HG02840 (cell line): ENCODE measurements at regions not wholly inside any gene's neighbourhood (a gene's known extent, or its start where the extent isn't known, plus 50 kb on each side); places are given as distances from the start of the nearest gene placed in this dataset.
"Not testable (repeated sequence)": the region's sequence is repeated elsewhere in the genome, so short reads cannot be mapped to it uniquely, and the experiment has no call there.

Experiments
- ATAC-seq: cut with Tn5 transposase; IDR thresholded peaks from one replicate; pipeline ENCODE4 v1.9.1; 2021; ENCODE audit warnings: mild to moderate bottlenecking, moderate library complexity, moderate number of reproducible peaks; ENCODE audit not compliant: unreplicated experiment, low FRiP score

- ATAC-seq = no peak
These were observed 650.1 kb downstream of the EFNA5 start for GRCh38 chr5:107020626-107021025.

GRCh38 chr5:107017616-107018015 is 653.1 kb downstream of the EFNA5 start:
- no peak for ATAC-seq

- no peak for ATAC-seq
These were observed 658.4 kb downstream of the EFNA5 start for GRCh38 chr5:107012371-107012770.

DNA sequence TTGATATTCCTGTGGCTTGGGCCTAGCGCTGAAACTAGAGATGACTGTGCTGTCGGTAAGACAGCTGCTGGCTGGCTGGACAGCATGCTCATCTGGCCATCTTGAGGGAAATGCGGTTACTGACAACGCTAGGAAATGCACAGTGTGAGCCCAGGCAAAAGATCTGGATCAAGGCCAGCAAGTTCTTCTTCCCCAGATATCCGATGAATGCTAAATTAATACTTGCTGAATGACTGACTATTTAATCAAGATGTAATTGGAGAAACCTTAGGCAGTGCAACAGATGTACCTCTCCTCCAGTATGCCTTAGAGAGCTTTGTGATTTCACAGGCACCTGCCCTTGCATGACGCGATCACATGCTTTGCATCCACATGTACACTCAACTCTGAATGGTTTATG is 659.1 kb downstream of the EFNA5 start:
- no peak for ATAC-seq

DNA sequence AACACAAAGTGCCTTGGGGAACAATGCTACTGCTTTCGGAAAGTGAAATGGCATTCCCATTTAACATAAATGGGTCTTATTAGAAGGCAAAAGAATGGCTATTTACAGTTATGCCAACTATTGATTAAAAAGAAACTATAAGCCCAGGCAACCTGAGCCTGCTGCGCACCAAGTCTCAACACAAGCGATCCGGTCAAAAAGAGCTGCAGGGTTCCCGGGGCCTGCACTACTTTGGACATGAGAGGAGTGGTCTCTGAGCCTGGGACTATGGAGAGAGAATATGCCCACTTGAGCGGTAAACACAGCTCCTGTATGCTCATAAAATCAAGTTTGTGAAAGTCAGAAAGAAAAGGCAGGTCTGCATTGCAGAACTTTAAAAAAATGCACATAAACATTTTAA is 660.7 kb downstream of the EFNA5 start:
- no peak for ATAC-seq

DNA sequence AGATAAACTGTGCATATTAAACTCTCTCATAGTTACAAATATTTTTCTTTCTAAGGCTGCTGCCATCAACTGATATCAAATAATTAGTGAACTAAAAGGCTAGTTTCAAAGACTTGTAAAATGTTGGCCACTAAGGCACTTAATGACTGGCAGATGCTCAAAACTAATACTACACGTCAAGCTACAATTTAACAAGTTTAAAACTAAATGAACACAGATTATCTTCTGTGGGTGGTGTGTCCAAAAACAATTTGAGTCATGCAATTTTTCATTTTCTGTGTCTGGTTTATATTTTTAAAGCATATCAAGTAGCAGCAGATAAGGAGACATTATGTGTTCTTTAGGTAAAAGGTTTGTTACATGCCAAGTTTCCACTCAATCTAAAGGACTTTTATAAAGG is 665.1 kb downstream of the EFNA5 start:
- no peak for ATAC-seq

- no peak for ATAC-seq
These were observed 665.6 kb downstream of the EFNA5 start for GRCh38 chr5:107005161-107005560.

DNA sequence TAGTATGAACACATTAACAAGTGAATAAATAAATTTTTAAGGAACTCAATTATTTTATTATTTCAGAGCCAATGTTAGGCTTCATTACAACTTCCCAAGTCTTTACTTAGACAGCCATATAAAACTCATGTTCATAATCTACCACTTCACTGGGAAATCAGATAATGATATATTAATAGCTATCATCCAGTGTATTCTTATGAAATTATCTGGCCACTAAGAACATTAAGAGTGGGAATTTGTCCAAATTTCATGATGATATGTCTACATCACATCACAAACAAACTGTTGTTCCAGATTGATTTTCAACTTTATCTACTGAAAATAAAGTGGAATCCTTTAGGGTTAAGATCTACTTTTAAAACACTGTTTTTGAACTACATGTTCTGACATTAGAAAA is 668.6 kb downstream of the EFNA5 start:
- ATAC-seq = no peak

- ATAC-seq = not testable (repeated sequence)
These were observed 671.2 kb downstream of the EFNA5 start for GRCh38 chr5:106999506-106999905.

DNA sequence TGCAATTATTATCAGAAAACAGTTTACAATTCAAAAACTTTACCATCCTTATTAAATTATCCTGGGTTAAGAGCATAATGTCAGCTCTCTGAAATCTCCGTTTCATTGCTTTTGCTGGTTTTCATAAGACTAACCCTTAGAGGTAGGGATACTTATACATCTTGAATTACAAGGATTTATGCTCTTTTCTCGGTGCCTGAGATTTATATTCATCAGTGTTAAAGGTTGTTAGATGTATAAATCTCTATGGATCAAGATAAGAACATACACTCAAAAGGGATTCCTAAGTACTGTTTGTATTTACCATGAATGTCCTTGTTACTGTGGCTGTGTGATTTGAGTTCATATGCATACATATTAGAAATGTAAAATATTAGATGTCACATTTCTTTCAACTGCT is 684.7 kb downstream of the EFNA5 start:
- ATAC-seq = no peak

DNA sequence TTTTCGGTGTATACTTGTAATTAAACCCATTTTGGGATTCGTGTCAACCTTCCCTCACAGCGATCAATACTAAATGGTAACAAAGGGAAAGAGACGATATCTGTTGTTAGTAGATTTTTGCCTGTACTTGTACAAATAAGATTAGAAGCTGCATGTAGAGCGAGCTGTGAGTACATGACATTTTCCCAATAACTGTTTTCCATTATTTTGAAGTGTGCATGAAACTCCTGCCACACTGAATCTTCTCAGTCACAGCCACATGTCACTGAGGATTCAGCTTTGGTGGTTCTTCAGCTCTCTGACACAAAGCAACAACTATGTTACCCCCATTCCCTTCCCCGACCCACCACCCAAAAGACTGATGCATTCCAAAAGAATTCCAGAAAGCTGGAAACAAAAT is 685.6 kb downstream of the EFNA5 start:
- no peak for ATAC-seq

- not testable (repeated sequence) for ATAC-seq
These were observed 691.6 kb downstream of the EFNA5 start for GRCh38 chr5:106979178-106979577.

- ATAC-seq = not testable (repeated sequence)
These were observed 692.1 kb downstream of the EFNA5 start for GRCh38 chr5:106978582-106979165.

GRCh38 chr5:106976363-106976762 is 694.4 kb downstream of the EFNA5 start:
- no peak for ATAC-seq

DNA sequence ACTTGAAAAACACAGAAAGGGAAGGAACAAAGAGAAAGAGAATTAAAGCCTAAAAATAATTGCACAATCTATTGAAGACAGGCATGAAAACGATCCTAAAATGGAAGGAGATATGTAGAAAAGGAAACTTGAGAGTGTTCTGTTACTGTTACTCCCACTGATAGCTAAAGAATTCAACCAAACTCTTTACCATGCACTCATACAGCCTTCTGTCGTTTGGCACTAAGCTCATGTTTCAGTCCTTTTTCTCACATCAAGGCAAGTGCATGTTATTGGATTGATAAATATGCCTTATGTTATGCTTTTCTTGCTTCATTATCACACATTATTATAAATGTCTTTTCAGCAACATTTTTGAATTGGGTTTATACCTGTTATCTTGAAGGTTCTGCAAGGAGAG is 696.5 kb downstream of the EFNA5 start:
- ATAC-seq = no peak

GRCh38 chr5:106966686-106967315 is 703.9 kb downstream of the EFNA5 start:
- ATAC-seq = no peak

DNA sequence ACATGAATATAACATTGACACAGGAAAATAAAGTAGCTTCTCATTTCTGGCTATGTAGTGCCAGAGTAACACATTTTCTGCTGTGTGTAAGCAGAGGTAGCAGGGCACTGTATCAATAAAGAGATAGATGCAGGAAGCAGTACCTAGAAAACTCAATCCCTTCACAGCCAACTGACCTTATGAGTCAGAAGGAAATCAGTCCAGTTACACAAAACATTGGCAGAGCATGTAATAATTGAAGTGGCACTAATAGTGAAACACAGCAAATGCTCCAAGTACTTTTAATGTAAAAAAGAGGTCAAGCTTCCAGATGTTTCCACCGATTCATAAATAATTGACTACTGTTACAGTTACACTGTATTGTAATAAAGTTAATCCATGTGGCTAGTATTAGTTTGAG is 706.6 kb downstream of the EFNA5 start:
- no peak for ATAC-seq

GRCh38 chr5:106963630-106964029 is 707.1 kb downstream of the EFNA5 start:
- no peak for ATAC-seq

DNA sequence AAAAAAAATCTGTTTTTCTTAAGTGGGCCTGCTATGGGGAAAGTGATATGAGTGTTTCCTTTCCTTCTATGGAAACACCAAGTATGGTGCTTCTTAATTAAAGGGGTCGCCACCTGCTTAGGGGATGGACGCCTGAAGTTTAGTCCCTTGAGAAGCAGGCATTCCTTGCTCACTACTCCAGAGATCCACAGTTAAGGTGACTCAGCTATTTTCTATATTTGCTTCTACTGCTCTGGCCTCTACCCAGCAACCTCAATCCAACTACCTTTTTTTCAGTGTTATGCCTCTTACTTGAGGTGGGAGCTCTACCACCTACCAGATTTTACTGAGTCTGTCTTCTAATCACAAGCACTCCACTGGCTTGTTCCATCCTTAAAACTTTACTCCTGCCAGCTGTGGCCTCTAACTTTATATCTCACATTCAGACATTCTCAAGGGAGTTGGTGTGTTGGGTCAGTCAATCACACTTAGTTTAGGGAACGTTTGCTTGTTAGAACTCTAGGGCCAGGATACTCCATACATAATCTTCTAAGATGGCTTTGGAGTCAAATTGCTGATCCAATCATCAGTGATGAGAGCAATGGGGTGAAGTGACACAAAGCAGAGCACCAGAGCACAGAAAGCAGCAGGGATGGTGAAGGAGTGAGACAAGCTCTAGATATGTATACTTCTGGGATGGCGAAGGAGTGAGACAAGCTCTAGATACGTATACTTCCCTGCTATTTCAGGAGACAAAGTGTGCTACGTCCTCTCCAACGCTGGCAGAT is 708.1 kb downstream of the EFNA5 start:
- no peak for ATAC-seq

DNA sequence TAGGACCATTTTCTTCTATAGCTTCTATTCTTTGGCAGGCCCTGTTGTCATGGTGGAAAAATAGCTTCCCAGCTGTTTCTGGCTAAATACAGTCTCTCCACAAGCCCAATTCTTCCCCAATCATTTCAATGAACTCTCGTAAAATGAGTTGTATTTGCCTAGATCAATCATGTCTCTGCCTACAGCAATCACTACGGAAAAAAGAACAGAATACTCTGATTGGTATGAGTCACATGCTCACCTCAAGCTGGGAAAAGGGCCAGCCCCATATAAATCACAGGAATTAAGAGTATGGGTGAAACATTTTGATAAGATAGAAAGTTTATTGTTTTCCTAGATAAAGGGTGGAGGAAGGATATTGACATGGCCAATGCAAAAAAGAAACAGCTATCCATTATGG is 711.4 kb downstream of the EFNA5 start:
- no peak for ATAC-seq

DNA sequence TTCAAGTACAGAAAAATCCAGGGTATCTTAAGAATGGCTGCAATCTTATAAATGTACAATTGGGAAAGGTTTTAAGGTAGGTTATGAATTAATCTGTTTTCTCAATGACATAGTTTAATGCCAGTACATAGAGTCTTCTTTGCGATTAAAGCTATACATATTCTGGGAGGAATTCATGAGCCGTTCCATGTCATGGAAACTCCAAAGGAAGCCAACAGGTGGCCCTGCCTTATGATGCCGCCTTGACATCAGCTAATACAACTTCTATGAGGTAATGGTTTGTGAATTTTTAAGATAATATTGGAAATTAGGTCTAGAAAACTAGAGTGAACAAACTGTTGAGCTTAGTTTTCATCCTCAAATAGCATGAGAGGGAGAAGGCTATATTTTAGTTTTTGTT is 713.4 kb downstream of the EFNA5 start:
- ATAC-seq = no peak

- no peak for ATAC-seq
These were observed 713.9 kb downstream of the EFNA5 start for GRCh38 chr5:106956886-106957285.
